Stimulated activated effector memory CD8-positive, alpha-beta T cell treated with anti-CD3 and anti-CD28 coated beads, Interleukin-12 subunit alpha, Interleukin-12 subunit beta, amount 100 ng/mL, for 72 hours (primary cell): ENCODE measurements at regions not wholly inside any gene's neighbourhood (a gene's known extent, or its start where the extent isn't known, plus 50 kb on each side); places are given as distances from the start of the nearest gene placed in this dataset.
"Not testable (repeated sequence)": the region's sequence is repeated elsewhere in the genome, so short reads cannot be mapped to it uniquely, and the experiment has no call there.

ENCODE experiments used
- ATAC-seq: fragments of 150-1000 bp; cut with Tn5 transposase; 2 replicates; pipeline ENCODE4 v1.10.0; 2021
- DNase-seq, 2 donors: peaks; one replicate each; pipeline ENCODE4 v3.0.0; 2021 to 2022; ENCODE audit warnings: low spot score in 2 of 2
- H3K27ac Mint-ChIP-seq: one replicate; pipeline ENCODE4 v1.8.0; 2022; ENCODE audit warnings: mild to moderate bottlenecking, mixed read lengths
- H3K36me3 Mint-ChIP-seq: one replicate; pipeline ENCODE4 v1.8.0; 2022; ENCODE audit warnings: mild to moderate bottlenecking, mixed read lengths
- H3K4me1 Mint-ChIP-seq: one replicate; pipeline ENCODE4 v1.8.0; 2022; ENCODE audit warnings: mixed read lengths
- H3K4me3 Mint-ChIP-seq: one replicate; pipeline ENCODE4 v1.8.0; 2022; ENCODE audit warnings: mild to moderate bottlenecking, mixed read lengths
- H3K9me3 Mint-ChIP-seq: one replicate; pipeline ENCODE4 v1.8.0; 2022; ENCODE audit warnings: mixed read lengths

DNA sequence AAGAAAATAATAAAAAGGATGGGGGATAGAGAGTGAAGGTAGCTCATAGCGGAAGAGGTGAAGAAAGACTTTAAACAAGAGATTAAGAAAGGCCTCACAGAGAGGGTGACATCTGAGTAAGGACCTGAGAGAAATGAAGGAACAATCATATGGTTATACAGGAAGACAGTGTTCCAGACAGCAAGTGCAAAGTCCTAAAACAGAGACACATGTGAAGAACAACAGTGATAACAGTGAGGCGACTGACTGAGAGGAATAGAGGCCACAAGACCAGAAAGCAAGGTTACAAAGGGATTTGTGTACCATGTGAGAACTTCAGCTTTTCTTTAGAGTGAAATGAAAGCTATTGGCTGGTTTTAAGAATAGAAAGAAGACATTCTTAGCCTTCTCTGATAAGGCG lies 141.6 kb upstream of the PALMD start:
- Mint-ChIP-seq H3K36me3 (no peaks in the 10 kb centered on the region), H3K9me3 (no peaks in the 10 kb centered on the region), H3K4me3 (no peak overlapping the region), H3K4me1 (no peaks in the 10 kb centered on the region), H3K27ac (no peak overlapping the region)
- DNase-seq (no peak), ATAC-seq (no peak)

GRCh38 chr1:99506631-99507030 lies 139.3 kb upstream of the PALMD start:
- DNase-seq, result no peak
- Mint-ChIP-seq H3K9me3 (no peaks in the 10 kb centered on the region), H3K27ac (no peak overlapping the region), H3K4me3 (no peak overlapping the region), H3K4me1 (no peaks in the 10 kb centered on the region), H3K36me3 (no peaks in the 10 kb centered on the region)
- ATAC-seq, result no peak

DNA sequence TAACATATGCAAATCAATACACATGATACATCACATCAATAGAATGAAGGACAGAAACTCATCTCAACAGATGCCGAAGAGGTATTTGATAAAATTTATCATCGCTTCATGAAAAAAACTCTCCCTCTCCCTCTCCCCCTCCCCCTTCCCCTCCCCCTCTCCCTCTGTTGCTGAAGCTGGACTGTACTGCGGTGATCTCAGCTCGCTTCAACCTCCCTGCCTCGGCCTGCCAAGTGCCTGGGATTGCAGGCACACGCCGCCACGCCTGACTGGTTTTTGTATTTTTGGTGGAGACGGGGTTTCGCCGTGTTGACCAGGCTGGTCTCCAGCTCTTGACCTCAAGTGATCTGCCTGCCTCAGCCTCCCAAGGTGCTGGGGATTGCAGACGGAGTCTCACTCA lies 138.5 kb upstream of the PALMD start:
- not testable (repeated sequence) for DNase-seq, H3K9me3 Mint-ChIP-seq, H3K36me3 Mint-ChIP-seq, H3K4me3 Mint-ChIP-seq, H3K4me1 Mint-ChIP-seq, H3K27ac Mint-ChIP-seq, ATAC-seq

GRCh38 chr1:99507906-99508732 lies 137.8 kb upstream of the PALMD start:
- DNase-seq (no peak), ATAC-seq (no peak)
- Mint-ChIP-seq H3K4me1 (no peaks in the 10 kb centered on the region), H3K4me3 (no peak overlapping the region), H3K9me3 (no peaks in the 10 kb centered on the region), H3K27ac (no peak overlapping the region), H3K36me3 (no peaks in the 10 kb centered on the region)

- DNase-seq, ATAC-seq, H3K27ac Mint-ChIP-seq, H3K4me1 Mint-ChIP-seq, H3K36me3 Mint-ChIP-seq, H3K9me3 Mint-ChIP-seq, H3K4me3 Mint-ChIP-seq: not testable (repeated sequence)
Measured at GRCh38 chr1:99508733-99509445, 137.0 kb upstream of the PALMD start.

DNA sequence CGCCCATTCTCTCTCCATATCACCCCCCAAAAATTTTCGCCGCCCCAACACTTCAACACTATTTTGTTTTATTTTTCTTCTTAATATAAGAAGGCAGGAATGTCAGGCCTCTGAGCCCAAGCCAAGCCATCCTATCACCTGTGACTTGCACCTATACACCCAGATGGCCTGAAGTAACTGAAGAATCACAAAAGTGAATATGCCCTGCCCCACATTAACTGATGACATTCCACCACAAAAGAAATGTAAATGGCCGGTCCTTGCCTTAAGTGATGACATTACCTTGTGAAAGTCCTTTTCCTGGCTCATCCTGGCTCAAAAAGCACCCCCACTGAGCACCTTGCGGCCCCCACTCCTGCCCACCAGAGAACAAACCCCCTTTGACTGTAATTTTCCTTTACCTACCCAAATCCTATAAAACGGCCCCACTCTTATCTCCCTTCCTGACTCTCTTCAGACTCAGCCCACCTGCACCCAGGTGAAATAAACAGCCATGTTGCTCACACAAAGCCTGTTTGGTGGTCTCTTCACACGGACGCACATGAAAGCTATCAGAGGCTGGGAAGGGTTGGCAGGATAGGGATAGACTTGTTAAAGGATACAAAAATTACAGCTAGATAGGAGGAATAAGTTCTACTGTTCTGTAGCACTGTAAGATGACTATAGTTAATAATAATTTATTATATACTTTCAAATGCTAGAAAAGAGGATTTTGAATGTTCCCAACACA lies 130.9 kb upstream of the PALMD start:
- H3K27ac Mint-ChIP-seq, H3K4me3 Mint-ChIP-seq, DNase-seq, H3K9me3 Mint-ChIP-seq, H3K4me1 Mint-ChIP-seq, H3K36me3 Mint-ChIP-seq, ATAC-seq: not testable (repeated sequence)

GRCh38 chr1:99516141-99516540 lies 129.8 kb upstream of the PALMD start:
- no peak for DNase-seq
- Mint-ChIP-seq H3K4me3 (no peak overlapping the region), H3K9me3 (no peaks in the 10 kb centered on the region), H3K27ac (no peak overlapping the region), H3K36me3 (no peaks in the 10 kb centered on the region), H3K4me1 (no peaks in the 10 kb centered on the region)
- ATAC-seq, result no peak

- no peaks in the 10 kb centered on the region for H3K36me3 Mint-ChIP-seq
- H3K9me3 Mint-ChIP-seq, result no peaks in the 10 kb centered on the region
- H3K4me1 Mint-ChIP-seq, result no peaks in the 10 kb centered on the region
- no peak overlapping the region for H3K27ac Mint-ChIP-seq
- no peak for DNase-seq
- no peak for ATAC-seq
- H3K4me3 Mint-ChIP-seq, result no peak overlapping the region
Measured at GRCh38 chr1:99520121-99520520, 125.8 kb upstream of the PALMD start.

DNA sequence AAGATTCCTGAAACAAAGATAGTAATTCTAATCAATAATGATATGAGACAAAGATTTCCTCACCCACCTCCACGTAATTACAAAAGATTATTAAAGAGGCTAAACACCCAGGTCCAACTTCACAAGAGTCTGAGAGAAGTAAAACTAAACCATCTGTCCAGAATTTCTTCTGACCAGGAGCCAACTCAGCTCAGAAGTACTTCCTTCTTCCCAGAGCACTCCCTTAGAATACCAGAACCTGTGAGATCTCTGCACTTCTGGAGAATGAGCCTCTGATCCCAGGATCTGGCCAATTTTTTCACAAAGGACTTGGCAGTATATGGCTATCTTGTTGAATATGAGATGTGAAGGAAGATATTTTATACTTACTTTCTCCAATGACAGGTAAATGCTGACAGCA lies 120.6 kb upstream of the PALMD start:
- H3K36me3 Mint-ChIP-seq, result no peaks in the 10 kb centered on the region
- no peak for DNase-seq
- H3K4me1 Mint-ChIP-seq, result no peaks in the 10 kb centered on the region
- no peak overlapping the region for H3K4me3 Mint-ChIP-seq
- H3K9me3 Mint-ChIP-seq, result no peaks in the 10 kb centered on the region
- no peak overlapping the region for H3K27ac Mint-ChIP-seq
- no peak for ATAC-seq

- DNase-seq, result no peak
- H3K36me3 Mint-ChIP-seq, result no peaks in the 10 kb centered on the region
- no peaks in the 10 kb centered on the region for H3K9me3 Mint-ChIP-seq
- no peak for ATAC-seq
- H3K4me3 Mint-ChIP-seq, result no peak overlapping the region
- no peak overlapping the region for H3K27ac Mint-ChIP-seq
- H3K4me1 Mint-ChIP-seq, result no peaks in the 10 kb centered on the region
Measured at GRCh38 chr1:99527078-99527477, 118.8 kb upstream of the PALMD start.

DNA sequence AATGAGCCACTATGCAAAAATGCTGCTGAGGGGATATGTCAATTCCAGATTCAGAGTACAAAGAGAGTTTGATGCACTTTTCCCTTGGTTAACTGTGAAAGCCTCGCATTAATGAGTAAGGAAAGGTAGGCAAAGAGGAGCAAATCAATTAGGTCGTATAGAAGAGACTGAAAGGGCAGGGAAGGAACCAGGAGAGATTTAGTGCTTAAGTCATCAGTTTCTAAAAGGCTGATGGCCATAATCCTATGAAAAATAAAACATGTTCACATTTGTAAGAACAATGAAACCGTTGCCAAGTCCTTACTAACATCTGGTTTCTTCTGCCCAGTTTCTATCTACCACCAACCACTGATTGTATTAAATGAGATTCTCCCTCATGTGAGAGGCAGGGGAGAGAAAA lies 118.4 kb upstream of the PALMD start:
- H3K27ac Mint-ChIP-seq, result no peak overlapping the region
- H3K4me3 Mint-ChIP-seq, result no peak overlapping the region
- DNase-seq (no peak), ATAC-seq (no peak)
- H3K9me3 Mint-ChIP-seq, result no peaks in the 10 kb centered on the region
- H3K36me3 Mint-ChIP-seq, result no peaks in the 10 kb centered on the region
- H3K4me1 Mint-ChIP-seq, result no peaks in the 10 kb centered on the region

DNA sequence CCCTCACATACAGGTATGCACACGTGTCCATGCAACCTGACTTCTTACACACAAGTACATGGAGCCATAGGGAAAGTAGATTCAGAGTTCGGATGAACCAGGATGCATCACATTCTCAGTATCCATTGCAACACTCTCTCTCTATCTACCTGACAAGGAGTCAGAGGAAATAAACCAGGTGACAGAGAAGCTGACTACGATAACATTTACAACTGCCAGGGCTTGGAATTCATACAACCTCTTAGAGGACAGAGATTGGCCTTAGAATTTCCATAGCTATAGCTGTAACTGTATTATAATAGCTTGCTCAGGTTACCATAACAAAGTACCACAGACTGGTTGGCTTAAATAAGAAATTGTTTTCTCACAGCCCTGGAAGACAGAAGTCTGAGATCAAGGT lies 116.9 kb upstream of the PALMD start:
- Mint-ChIP-seq H3K27ac (no peak overlapping the region), H3K36me3 (no peaks in the 10 kb centered on the region), H3K4me1 (no peaks in the 10 kb centered on the region), H3K4me3 (no peak overlapping the region), H3K9me3 (no peaks in the 10 kb centered on the region)
- ATAC-seq (peak; percentile 34), DNase-seq (no peak)

- Mint-ChIP-seq H3K36me3 (no peaks in the 10 kb centered on the region), H3K4me3 (no peak overlapping the region), H3K9me3 (no peaks in the 10 kb centered on the region), H3K27ac (no peak overlapping the region), H3K4me1 (no peaks in the 10 kb centered on the region)
- ATAC-seq (no peak), DNase-seq (no peak)
Measured at GRCh38 chr1:99531578-99532275, 114.2 kb upstream of the PALMD start.

DNA sequence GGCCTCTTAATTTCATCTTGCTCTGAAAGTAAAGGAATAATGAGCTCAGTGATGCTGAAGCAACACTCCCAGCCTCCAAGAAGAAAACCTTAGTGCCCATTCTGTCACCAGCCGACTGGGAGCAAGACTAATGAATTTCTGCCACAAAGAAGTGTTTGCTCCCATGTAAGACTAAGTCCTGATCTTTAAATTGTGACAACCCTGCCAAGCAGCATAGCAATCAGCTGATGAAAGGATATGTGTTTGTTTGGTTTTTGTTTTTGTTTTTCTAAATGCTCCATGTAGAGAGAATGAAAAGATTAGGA lies 113.7 kb upstream of the PALMD start:
- Mint-ChIP-seq H3K4me1 (no peaks in the 10 kb centered on the region), H3K27ac (no peak overlapping the region), H3K4me3 (no peak overlapping the region), H3K9me3 (no peaks in the 10 kb centered on the region), H3K36me3 (no peaks in the 10 kb centered on the region)
- no peak for DNase-seq
- ATAC-seq, result no peak

GRCh38 chr1:99533909-99534637 lies 111.8 kb upstream of the PALMD start:
- Mint-ChIP-seq H3K4me3 (no peak overlapping the region), H3K9me3 (no peaks in the 10 kb centered on the region), H3K27ac (no peak overlapping the region), H3K36me3 (no peaks in the 10 kb centered on the region), H3K4me1 (no peaks in the 10 kb centered on the region)
- DNase-seq (no peak), ATAC-seq (no peak)
